GM12878 (cell line): ENCODE measurements at regions not wholly inside any gene's neighbourhood (a gene's known extent, or its start where the extent isn't known, plus 50 kb on each side); places are given as distances from the start of the nearest gene placed in this dataset.

Experiments
- ATF7 ChIP-seq: fragments of 450-650 bp; IDR thresholded peaks from 2 replicates; pipeline ENCODE4 v1.6.1; 2016; ENCODE audit warnings: low read depth, mild to moderate bottlenecking
- E2F8 ChIP-seq: fragments of 450-650 bp; IDR thresholded peaks from 2 replicates; pipeline ENCODE4 v1.6.1; 2018; ENCODE audit warnings: mild to moderate bottlenecking, low read depth, moderate library complexity; ENCODE audit not compliant: partially characterized antibody
- IRF4 ChIP-seq: IDR thresholded peaks from 2 replicates; pipeline ENCODE4 v1.6.1; 2011; ENCODE audit warnings: low read depth, low read length
- JUND ChIP-seq: IDR thresholded peaks from 2 replicates; pipeline ENCODE4 v1.6.1; 2012; ENCODE audit warnings: low read depth, mild to moderate bottlenecking, low read length, improper control_type of control experiment, moderate library complexity
- MYB ChIP-seq: fragments of 150-350 bp; IDR thresholded peaks from 2 replicates; pipeline ENCODE4 v1.6.1; 2014; ENCODE audit warnings: mild to moderate bottlenecking, low read depth, low read length, borderline replicate concordance
- NKRF ChIP-seq: fragments of 450-650 bp; conservative IDR thresholded peaks from 2 replicates; pipeline ENCODE4 v1.6.1; 2017; ENCODE audit warnings: mild to moderate bottlenecking, moderate library complexity
- POLR2A ChIP-seq: IDR thresholded peaks from 2 replicates; pipeline ENCODE4 v1.6.1; 2011; ENCODE audit warnings: low read depth, mild to moderate bottlenecking, low read length
- RCOR1 ChIP-seq: conservative IDR thresholded peaks from 2 replicates; pipeline ENCODE4 v1.6.1; 2012; ENCODE audit warnings: low read depth, low read length, improper control_type of control experiment
- RELB ChIP-seq: fragments of 450-650 bp; IDR thresholded peaks from 2 replicates; pipeline ENCODE4 v1.6.1; 2017; ENCODE audit warnings: low read depth, mild to moderate bottlenecking, moderate library complexity
- SREBF1 ChIP-seq: IDR thresholded peaks from 2 replicates; pipeline ENCODE4 v1.6.1; 2012; ENCODE audit warnings: mild to moderate bottlenecking, low read length
- ZNF24 ChIP-seq: fragments of 450-650 bp; IDR thresholded peaks from 2 replicates; pipeline ENCODE4 v1.6.1; 2017; ENCODE audit warnings: antibody characterized with exemption, mild to moderate bottlenecking
- ZNF592 ChIP-seq: fragments of 450-650 bp; IDR thresholded peaks from 2 replicates; pipeline ENCODE4 v1.6.1; 2017; ENCODE audit warnings: mild to moderate bottlenecking, moderate library complexity

GRCh38 chr13:22050951-22051563 is 380.2 kb downstream of the FGF9 start (continued):
- TF ChIP-seq RELB (no peak), IRF4 (no peak), ATF7 (no peak), ZNF592 (no peak), SREBF1 (no peak), MYB (no peak), JUND (no peak), POLR2A (no peak), RCOR1 (no peak), NKRF (no peak), E2F8 (no peak), ZNF24 (no peak)
- TF ChIP-seq, all 136 proteins: peak for 0
